Psoas muscle (tissue), 7 donors: ENCODE measurements at regions not wholly inside any gene's neighbourhood (a gene's known extent, or its start where the extent isn't known, plus 50 kb on each side); places are given as distances from the start of the nearest gene placed in this dataset.

Experiments
- ATAC-seq, 4 donors: fragments of 200-7000 bp; cut with Tn5 transposase; one replicate each; pipeline ENCODE4 v1.9.1; 2020; ENCODE audit warnings: moderate library complexity in 3 of 4, mild to moderate bottlenecking in 2 of 4
- DNase-seq, 2 donors: peaks; one replicate each; pipeline ENCODE4 v3.0.0-alpha.2; 2020
- H3K27ac ChIP-seq: fragments of 200-600 bp; one replicate; pipeline ENCODE4 v1.8.0; 2022
- H3K27me3 ChIP-seq, 3 donors: fragments of 200-600 bp in 1 of 3; one replicate each; pipeline versions ENCODE4 v1.6.1 to v1.8.0; 2013 to 2022; ENCODE audit warnings: low read length in 2 of 3, mild to moderate bottlenecking in 2 of 3, moderate library complexity in 1 of 3; ENCODE audit not compliant: insufficient read depth in 3 of 3
- H3K36me3 ChIP-seq, 2 donors: fragments of 200-600 bp in 1 of 2; one replicate each; pipeline versions ENCODE4 v1.6.1 to v1.8.0; 2013 to 2022; ENCODE audit warnings: low read depth in 1 of 2, mild to moderate bottlenecking in 1 of 2, moderate library complexity in 1 of 2; ENCODE audit not compliant: insufficient read depth in 1 of 2
- H3K4me1 ChIP-seq: fragments of 200-600 bp; one replicate; pipeline ENCODE4 v1.8.0; 2022
- H3K4me3 ChIP-seq: fragments of 200-600 bp; one replicate; pipeline ENCODE4 v1.8.0; 2022; ENCODE audit warnings: mild to moderate bottlenecking
- H3K9me3 ChIP-seq: fragments of 200-600 bp; one replicate; pipeline ENCODE4 v1.8.0; 2022
- CTCF ChIP-seq: fragments of 200-600 bp; IDR thresholded peaks from one replicate; pipeline ENCODE4 v1.8.0; 2022; ENCODE audit warnings: antibody characterized with exemption
- WGBS, 3 donors: extraction: QIAGEN DNeasy Blood & Tissue Kit; methylation state at CpG; one replicate each; pipeline versions ENCODE4 v1.1.6 to v1.1.7; 2013; 5-methylcytosine and 5-hydroxymethylcytosine counted together
- intact Hi-C, 2 donors: fragments of 100-400 bp; cut with DNase I; formaldehyde crosslinking; loops; one replicate each; pipeline versions ENCODE4 v1.11.0 to v1.14.2; 2022
- donor health status: healthy with polysubstance abuse.
- donor health status: DM: no; HTN: no; CAD: no; lungs with moderate emphysema.
- donor health status: Bipolar disorder and iron deficiency.
- donor health status: healthy.
- donor health status: DM: yes; HTN: yes; CAD: no.
- donor health status: DM: no; HTN: no; CAD: no.
- donor health status: DM: yes; HTN: yes; CAD: no.

DNA sequence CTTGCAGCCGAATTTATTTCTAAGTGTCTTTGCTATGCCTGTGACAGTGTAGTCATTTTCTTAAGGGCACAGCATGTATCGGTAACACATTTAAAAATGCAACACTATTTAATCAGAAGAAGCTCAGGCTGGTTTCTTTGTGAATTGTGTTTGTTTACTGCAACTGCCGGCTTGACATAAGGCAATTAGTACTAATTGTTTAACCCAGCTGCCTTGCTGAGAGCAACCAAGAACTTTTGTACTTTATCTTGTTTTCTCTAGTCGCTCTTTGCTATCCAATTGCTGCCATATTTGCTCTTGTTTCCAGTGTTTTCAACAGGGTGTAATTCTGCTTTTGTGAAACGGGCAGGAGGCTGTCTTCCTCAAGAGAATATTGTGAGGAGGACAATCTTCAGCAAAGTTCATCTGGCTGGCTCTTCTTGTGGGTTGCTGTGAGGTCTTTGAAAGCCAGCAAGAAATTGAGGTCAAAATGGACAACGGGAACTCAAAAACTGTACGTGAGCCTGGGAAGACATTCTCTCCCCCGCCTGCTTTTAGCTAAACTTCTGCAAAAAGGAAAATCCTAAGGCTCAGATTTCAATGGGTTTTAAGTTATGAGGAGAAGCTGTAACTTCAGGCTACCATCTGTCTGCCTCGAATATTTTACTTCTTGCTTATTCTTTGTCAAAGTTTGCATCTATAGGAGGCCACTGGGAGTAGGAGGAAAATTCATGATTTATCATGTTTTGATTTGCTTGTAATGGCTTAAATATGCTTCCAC lies 75.8 kb upstream of the TSHZ3 start:
- H3K9me3 ChIP-seq, result no peaks in the 10 kb centered on the region
- no peak for TF ChIP-seq CTCF

DNA sequence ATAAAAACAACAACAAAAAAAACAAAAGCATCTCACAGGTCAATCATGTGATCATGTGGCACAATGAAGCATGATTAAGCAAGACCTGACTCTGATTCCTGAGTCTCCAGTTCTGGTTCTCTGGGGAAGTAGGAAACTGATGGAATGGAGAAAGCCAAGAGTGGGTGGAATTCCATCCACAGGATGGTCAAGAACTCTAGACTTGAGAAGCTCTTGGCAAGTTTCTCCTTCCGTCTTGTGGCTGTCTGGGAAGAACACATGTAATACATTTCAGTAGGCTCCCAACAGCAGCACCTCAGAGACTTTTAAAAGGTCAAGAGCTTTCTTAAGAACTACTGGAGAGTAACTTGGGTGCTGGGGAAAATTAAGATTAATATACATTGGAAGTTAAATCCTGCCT lies 78.6 kb upstream of the TSHZ3 start:
- no peak for ATAC-seq

More for the DNA sequence above, 75.8 kb upstream of the TSHZ3 start:
- DNase-seq, result no peak
- no peaks in the 10 kb centered on the region for H3K4me1 ChIP-seq
- no peaks in the 10 kb centered on the region for H3K27me3 ChIP-seq
- H3K27ac ChIP-seq, result no peak overlapping the region
- WGBS, 3 donors, result 52 to 61% (median 53%) methylated on average over 9 of the region's 9 CpGs
- H3K4me3 ChIP-seq, result no peak overlapping the region
- intact Hi-C loops, result no loop called here
- H3K36me3 ChIP-seq, result no peaks in the 10 kb centered on the region
- no peak for ATAC-seq

GRCh38 chr19:31430381-31430780 lies 81.1 kb upstream of the TSHZ3 start:
- H3K27ac ChIP-seq, result no peak overlapping the region
- intact Hi-C loops, result no loop called here
- ATAC-seq (no peak), DNase-seq (no peak)
- no peaks in the 10 kb centered on the region for H3K4me1 ChIP-seq
- no peak overlapping the region for H3K4me3 ChIP-seq
- no peaks in the 10 kb centered on the region for H3K27me3 ChIP-seq
- no peaks in the 10 kb centered on the region for H3K9me3 ChIP-seq
- 84 to 87% (median 87%) methylated on average over 4 of the region's 4 CpGs for WGBS, 3 donors
- H3K36me3 ChIP-seq, result no peaks in the 10 kb centered on the region
- no peak for TF ChIP-seq CTCF

More for the DNA sequence above, 78.6 kb upstream of the TSHZ3 start:
- WGBS, 3 donors, result 83 to 96% (median 89%) methylated on average over 1 of the region's 1 CpG
- H3K36me3 ChIP-seq, result no peaks in the 10 kb centered on the region
- DNase-seq, result no peak
- intact Hi-C loops, result no loop called here
- no peaks in the 10 kb centered on the region for H3K4me1 ChIP-seq
- TF ChIP-seq CTCF, result no peak
- no peak overlapping the region for H3K27ac ChIP-seq
- H3K4me3 ChIP-seq, result no peak overlapping the region
- no peaks in the 10 kb centered on the region for H3K9me3 ChIP-seq
- no peaks in the 10 kb centered on the region for H3K27me3 ChIP-seq

GRCh38 chr19:31432201-31432810 lies 83.1 kb upstream of the TSHZ3 start:
- TF ChIP-seq CTCF, result no peak
- Histone ChIP-seq H3K36me3 (no peaks in the 10 kb centered on the region), H3K27ac (no peak overlapping the region), H3K4me1 (no peaks in the 10 kb centered on the region), H3K4me3 (no peak overlapping the region), H3K9me3 (no peaks in the 10 kb centered on the region), H3K27me3 (no peaks in the 10 kb centered on the region)
- intact Hi-C loops, result no loop called here
- WGBS, 3 donors, result 71 to 79% (median 74%) methylated on average over 8 of the region's 8 CpGs
- ATAC-seq, result no peak
- DNase-seq, result no peak
